SK-N-SH (cell line): ENCODE measurements at regions not wholly inside any gene's neighbourhood (a gene's known extent, or its start where the extent isn't known, plus 50 kb on each side); places are given as distances from the start of the nearest gene placed in this dataset.

Source experiments
- GATA2 ChIP-seq: sonication (generic); formaldehyde crosslinking; IDR thresholded peaks from 2 replicates; pipeline ENCODE4 v1.5.0; 2020; ENCODE audit warnings: mild to moderate bottlenecking, missing genetic modification reagents
- JUND ChIP-seq: IDR thresholded peaks from 2 replicates; pipeline ENCODE4 v1.4.0; 2012
- POLR2AphosphoS5 ChIP-seq: IDR thresholded peaks from 2 replicates; pipeline ENCODE4 v1.6.1; 2012; ENCODE audit warnings: low read depth, low read length
- RAD21 ChIP-seq: IDR thresholded peaks from 2 replicates; pipeline ENCODE4 v1.6.1; 2012; ENCODE audit warnings: mild to moderate bottlenecking, low read length
- RFX5 ChIP-seq: IDR thresholded peaks from 2 replicates; pipeline ENCODE4 v1.6.1; 2012; ENCODE audit warnings: mild to moderate bottlenecking, improper control_type of control experiment, low read length
- TAF1 ChIP-seq: IDR thresholded peaks from 2 replicates; pipeline ENCODE4 v1.6.1; 2012; ENCODE audit warnings: low read depth, mild to moderate bottlenecking, low read length, moderate library complexity, borderline replicate concordance
- TCF12 ChIP-seq: IDR thresholded peaks from 2 replicates; pipeline ENCODE4 v1.4.0; 2012
- TEAD4 ChIP-seq: IDR thresholded peaks from 2 replicates; pipeline ENCODE4 v1.4.0; 2012; ENCODE audit warnings: mild to moderate bottlenecking, borderline replicate concordance; ENCODE audit not compliant: insufficient read depth
- TF ChIP-seq, protein P1 (sequence below): fragments of 200-600 bp; sonication (generic); IDR thresholded peaks from 2 replicates; pipeline ENCODE4 v1.6.1; 2017; ENCODE audit warnings: antibody characterized with exemption, mild to moderate bottlenecking, moderate library complexity
- TF ChIP-seq, protein P2 (sequence below): IDR thresholded peaks from 2 replicates; pipeline ENCODE4; 2012
- TF ChIP-seq, protein P3 (sequence below): IDR thresholded peaks from 2 replicates; pipeline ENCODE4 v1.4.0; 2012; ENCODE audit warnings: low read depth

DNA sequence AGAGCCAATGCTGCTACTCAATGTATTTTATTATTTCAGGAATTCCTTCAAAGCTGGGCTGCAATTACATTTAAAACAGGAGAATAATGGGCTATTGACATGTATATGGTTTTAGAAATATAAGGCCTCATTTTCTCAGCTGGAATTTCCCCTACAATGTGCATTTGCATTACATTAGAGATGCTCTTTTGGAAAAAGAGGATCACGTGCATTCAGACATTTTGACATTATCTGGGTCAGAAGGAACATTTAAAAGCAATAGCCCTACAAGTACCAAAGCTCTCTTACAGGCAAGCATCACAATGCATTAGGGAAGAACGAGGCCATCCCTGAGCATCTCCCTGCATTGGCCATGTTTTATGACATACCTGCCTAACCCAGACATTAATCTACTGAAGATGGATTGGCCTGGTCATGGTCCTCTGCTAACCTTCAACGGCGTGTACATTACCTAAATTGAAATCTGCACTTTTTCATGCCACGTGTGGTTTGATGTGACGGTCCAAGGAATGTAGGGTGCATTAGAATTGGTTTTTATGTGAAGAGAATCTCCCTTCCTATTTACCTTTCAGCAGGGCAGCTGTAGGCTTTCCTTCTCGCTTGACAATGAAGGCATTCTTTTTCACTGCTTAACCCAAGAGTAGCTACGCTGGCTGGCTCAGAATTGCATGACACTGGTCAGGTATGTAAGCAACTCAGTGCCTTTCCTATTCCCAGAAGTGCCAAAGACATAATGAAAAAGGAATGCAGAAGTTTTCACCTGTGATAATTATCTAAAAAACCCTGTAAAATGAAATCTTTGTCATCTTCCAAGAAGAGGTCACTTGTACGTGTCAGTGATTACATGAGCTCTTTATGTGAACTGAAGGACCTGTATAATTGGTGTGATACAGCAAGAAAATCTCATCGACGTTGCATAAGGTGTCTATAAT lies 212.3 kb upstream of the MPDZ start:
- TF ChIP-seq TEAD4 (no peak), TCF12 (no peak), POLR2AphosphoS5 (no peak), GATA2 (CRISPR knock-in tag) (no peak), RAD21 (no peak), TAF1 (no peak), JUND (no peak), RFX5 (no peak)
- TF ChIP-seq, protein P1, sequence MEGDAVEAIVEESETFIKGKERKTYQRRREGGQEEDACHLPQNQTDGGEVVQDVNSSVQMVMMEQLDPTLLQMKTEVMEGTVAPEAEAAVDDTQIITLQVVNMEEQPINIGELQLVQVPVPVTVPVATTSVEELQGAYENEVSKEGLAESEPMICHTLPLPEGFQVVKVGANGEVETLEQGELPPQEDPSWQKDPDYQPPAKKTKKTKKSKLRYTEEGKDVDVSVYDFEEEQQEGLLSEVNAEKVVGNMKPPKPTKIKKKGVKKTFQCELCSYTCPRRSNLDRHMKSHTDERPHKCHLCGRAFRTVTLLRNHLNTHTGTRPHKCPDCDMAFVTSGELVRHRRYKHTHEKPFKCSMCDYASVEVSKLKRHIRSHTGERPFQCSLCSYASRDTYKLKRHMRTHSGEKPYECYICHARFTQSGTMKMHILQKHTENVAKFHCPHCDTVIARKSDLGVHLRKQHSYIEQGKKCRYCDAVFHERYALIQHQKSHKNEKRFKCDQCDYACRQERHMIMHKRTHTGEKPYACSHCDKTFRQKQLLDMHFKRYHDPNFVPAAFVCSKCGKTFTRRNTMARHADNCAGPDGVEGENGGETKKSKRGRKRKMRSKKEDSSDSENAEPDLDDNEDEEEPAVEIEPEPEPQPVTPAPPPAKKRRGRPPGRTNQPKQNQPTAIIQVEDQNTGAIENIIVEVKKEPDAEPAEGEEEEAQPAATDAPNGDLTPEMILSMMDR = no peak
- TF ChIP-seq, protein P2, sequence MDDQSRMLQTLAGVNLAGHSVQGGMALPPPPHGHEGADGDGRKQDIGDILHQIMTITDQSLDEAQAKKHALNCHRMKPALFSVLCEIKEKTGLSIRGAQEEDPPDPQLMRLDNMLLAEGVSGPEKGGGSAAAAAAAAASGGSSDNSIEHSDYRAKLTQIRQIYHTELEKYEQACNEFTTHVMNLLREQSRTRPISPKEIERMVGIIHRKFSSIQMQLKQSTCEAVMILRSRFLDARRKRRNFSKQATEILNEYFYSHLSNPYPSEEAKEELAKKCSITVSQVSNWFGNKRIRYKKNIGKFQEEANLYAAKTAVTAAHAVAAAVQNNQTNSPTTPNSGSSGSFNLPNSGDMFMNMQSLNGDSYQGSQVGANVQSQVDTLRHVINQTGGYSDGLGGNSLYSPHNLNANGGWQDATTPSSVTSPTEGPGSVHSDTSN = no peak
- TF ChIP-seq, protein P3, sequence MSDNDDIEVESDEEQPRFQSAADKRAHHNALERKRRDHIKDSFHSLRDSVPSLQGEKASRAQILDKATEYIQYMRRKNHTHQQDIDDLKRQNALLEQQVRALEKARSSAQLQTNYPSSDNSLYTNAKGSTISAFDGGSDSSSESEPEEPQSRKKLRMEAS = no peak
